SJSA1 (cell line): ENCODE measurements at regions not wholly inside any gene's neighbourhood (a gene's known extent, or its start where the extent isn't known, plus 50 kb on each side); places are given as distances from the start of the nearest gene placed in this dataset.

Source experiments
- DNase-seq, 2 experiments: peaks; one replicate each; pipeline ENCODE4 v3.0.0-alpha.2; 2015 to 2020; ENCODE audit warnings: low spot score in 2 of 2, low read depth in 1 of 2
- H3K27ac ChIP-seq: fragments of 250-450 bp; sonication (Bioruptor Pico); 2 replicates; pipeline ENCODE4 v1.5.1; 2020; ENCODE audit warnings: mild to moderate bottlenecking, moderate library complexity
- H3K27me3 ChIP-seq: fragments of 250-450 bp; sonication (Bioruptor Pico); replicated peaks from 2 replicates; pipeline ENCODE4 v1.5.1; 2020; ENCODE audit warnings: mild to moderate bottlenecking, moderate library complexity
- H3K36me3 ChIP-seq: fragments of 250-450 bp; sonication (Bioruptor Pico); 2 replicates; pipeline ENCODE4 v1.5.1; 2020; ENCODE audit warnings: mild to moderate bottlenecking
- H3K4me1 ChIP-seq: fragments of 250-450 bp; sonication (Bioruptor Pico); replicated peaks from 2 replicates; pipeline ENCODE4 v1.6.1; 2021; ENCODE audit warnings: mild to moderate bottlenecking
- H3K4me3 ChIP-seq: fragments of 250-450 bp; sonication (Bioruptor Pico); 2 replicates; pipeline ENCODE4 v1.5.1; 2020; ENCODE audit warnings: mild to moderate bottlenecking
- H3K9me3 ChIP-seq: fragments of 250-450 bp; sonication (Bioruptor Pico); replicated peaks from 2 replicates; pipeline ENCODE4 v1.5.1; 2020; ENCODE audit warnings: mild to moderate bottlenecking

- DNase-seq, result no peak
- H3K4me1 ChIP-seq, result peaks cover 37% of the 10 kb centered on the region
- H3K9me3 ChIP-seq, result no peaks in the 10 kb centered on the region
- no peaks in the 10 kb centered on the region for H3K36me3 ChIP-seq
- H3K27me3 ChIP-seq, result no peaks in the 10 kb centered on the region
- H3K4me3 ChIP-seq, result no peak overlapping the region
- no peak overlapping the region; the same call in 1 of the 2 replicates for H3K27ac ChIP-seq
Measured at GRCh38 chr6:163937071-163937470, 522.6 kb downstream of the QKI start.

DNA sequence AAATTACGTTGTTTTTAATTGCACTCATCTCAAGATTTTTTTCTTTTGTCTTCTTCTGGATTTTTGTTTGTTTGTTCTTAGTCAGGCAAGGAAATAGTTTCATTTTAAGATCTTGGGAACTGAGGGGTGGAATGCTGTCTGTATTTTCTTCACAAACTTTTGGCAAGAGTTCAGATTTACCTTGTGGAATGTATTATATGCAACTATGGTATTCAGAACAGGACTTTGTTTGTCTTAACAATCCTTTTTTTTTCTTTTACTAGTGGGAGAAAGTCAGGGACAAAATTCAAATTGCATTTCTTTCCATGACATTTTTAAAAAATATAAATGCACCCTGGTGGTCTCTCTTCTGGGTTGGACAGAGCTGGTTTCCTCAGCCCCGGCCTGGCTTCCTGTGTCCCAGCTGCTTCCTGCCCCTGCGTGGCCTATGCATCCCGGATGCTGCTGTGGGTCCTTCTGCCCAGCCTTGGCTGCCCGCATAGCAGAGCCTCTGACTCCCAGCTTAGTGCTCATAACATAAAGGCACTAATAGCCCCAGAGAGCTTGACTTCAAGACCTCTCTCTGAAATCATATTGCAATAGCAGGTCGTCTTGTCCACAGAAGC lies 520.7 kb downstream of the QKI start:
- H3K36me3 ChIP-seq, result no peaks in the 10 kb centered on the region
- H3K4me1 ChIP-seq, result peaks cover 25% of the 10 kb centered on the region
- H3K9me3 ChIP-seq, result no peaks in the 10 kb centered on the region
- H3K27me3 ChIP-seq, result no peaks in the 10 kb centered on the region
- no peak overlapping the region for H3K4me3 ChIP-seq
- H3K27ac ChIP-seq, result peak overlapping the region; percentile 56
- peak; percentile 69 to 88 for DNase-seq

- H3K27me3 ChIP-seq, result no peaks in the 10 kb centered on the region
- H3K36me3 ChIP-seq, result no peaks in the 10 kb centered on the region
- H3K9me3 ChIP-seq, result no peaks in the 10 kb centered on the region
- H3K4me3 ChIP-seq, result no peak overlapping the region
- no peak for DNase-seq
- H3K27ac ChIP-seq, result no peak overlapping the region
- H3K4me1 ChIP-seq, result peaks cover 9% of the 10 kb centered on the region
Measured at GRCh38 chr6:163930012-163930411, 515.5 kb downstream of the QKI start.

DNA sequence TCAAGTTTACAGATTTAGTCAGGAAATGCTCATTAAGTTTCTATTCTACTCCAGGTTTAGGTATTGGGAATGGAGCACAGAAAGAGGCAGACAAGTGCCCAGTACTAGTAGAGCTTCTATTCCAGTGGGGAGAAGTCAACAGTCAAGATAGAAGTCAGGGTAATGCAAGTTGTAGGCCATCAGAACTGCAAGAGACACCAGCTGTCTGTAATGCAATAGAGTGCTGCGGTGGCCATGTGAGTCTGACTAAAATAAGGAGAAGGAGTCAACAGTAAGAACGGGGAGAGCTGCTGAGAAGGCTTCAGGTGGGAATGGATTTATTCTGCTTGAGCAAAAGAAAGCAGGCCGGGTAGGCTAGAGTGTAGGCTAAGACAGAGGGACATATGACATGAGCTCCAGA lies 515.0 kb downstream of the QKI start:
- H3K36me3 ChIP-seq, result no peaks in the 10 kb centered on the region
- H3K4me3 ChIP-seq, result no peak overlapping the region
- H3K27me3 ChIP-seq, result no peaks in the 10 kb centered on the region
- H3K27ac ChIP-seq, result no peak overlapping the region
- no peaks in the 10 kb centered on the region for H3K9me3 ChIP-seq
- H3K4me1 ChIP-seq, result peaks cover 4% of the 10 kb centered on the region
- DNase-seq, result no peak

GRCh38 chr6:163926642-163927041 lies 512.1 kb downstream of the QKI start:
- no peak overlapping the region for H3K4me3 ChIP-seq
- DNase-seq, result no peak

DNA sequence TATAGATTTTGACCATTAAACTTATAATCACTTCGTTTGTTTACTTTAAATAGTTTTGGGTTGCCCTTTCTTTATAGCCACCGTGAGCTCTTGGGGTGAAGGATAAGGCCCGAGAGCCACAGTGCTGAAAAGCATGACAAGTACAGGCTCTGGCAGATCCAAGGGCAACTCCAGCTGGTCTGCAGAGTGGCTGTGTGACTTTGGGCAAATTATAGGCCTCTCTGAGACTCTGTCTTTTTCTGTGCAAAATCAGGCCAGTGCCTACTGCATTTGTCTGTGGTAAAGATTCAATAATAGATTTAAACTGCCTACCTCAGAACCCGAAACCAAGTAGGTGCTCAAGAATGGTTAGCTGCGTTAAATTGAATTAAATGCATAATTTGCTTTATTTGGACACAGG lies 511.3 kb downstream of the QKI start:
- Histone ChIP-seq H3K9me3 (no peaks in the 10 kb centered on the region), H3K27me3 (no peaks in the 10 kb centered on the region), H3K27ac (no peak overlapping the region), H3K4me1 (no peaks in the 10 kb centered on the region), H3K4me3 (no peak overlapping the region), H3K36me3 (no peaks in the 10 kb centered on the region)
- DNase-seq, result no peak

More at GRCh38 chr6:163926642-163927041, 512.1 kb downstream of the QKI start:
- Histone ChIP-seq H3K4me1 (no peaks in the 10 kb centered on the region), H3K9me3 (no peaks in the 10 kb centered on the region), H3K27me3 (no peaks in the 10 kb centered on the region), H3K27ac (no peak overlapping the region), H3K36me3 (no peaks in the 10 kb centered on the region)

DNA sequence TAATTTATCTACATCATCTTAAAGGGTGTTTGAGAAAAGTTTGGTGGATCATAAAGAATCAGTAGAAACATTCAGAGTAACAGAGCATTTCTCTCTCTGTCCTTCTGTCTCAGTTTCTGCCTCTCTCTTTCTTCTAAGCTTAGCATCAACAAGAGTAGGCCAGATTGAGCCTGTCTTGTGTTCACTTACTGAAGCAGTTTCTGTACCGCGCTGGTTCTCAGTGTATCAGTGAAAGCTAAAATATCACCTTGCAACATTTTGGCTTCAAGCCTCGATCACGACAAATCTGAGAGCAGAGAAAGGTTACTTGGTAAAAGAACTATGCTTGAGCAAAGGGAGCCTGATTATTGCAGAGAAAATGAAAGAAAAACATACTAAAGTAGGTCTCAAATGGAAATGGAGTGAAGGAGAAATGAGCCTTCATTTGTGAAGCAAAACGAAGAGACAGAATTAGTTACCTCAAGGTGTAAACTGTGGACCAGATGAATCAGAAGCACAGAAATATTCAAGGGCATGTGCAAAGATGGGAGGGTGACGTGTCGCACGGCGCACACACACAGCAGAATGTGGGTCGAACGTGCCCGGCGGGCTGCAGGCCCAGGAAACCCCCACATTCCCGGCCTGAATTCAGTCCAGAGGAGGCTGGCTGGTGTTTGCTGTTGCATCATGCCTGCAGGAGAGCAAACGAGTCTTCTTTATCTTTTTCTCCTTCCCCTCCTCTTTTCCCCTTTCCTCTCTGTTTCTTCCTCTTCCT lies 509.3 kb downstream of the QKI start:
- no peak for DNase-seq
- H3K27me3 ChIP-seq, result no peaks in the 10 kb centered on the region
- H3K27ac ChIP-seq, result no peak overlapping the region
- no peak overlapping the region for H3K4me3 ChIP-seq
- no peaks in the 10 kb centered on the region for H3K4me1 ChIP-seq
- no peaks in the 10 kb centered on the region for H3K36me3 ChIP-seq
- no peaks in the 10 kb centered on the region for H3K9me3 ChIP-seq

- Histone ChIP-seq H3K27ac (no peak overlapping the region), H3K4me3 (no peak overlapping the region), H3K27me3 (no peaks in the 10 kb centered on the region), H3K4me1 (no peaks in the 10 kb centered on the region), H3K36me3 (no peaks in the 10 kb centered on the region), H3K9me3 (no peaks in the 10 kb centered on the region)
- no peak for DNase-seq
Measured at GRCh38 chr6:163922562-163922961, 508.0 kb downstream of the QKI start.

GRCh38 chr6:163919652-163920051 lies 505.1 kb downstream of the QKI start:
- no peaks in the 10 kb centered on the region for H3K27me3 ChIP-seq
- H3K4me1 ChIP-seq, result no peaks in the 10 kb centered on the region
- H3K4me3 ChIP-seq, result no peak overlapping the region
- no peak overlapping the region for H3K27ac ChIP-seq
- no peak for DNase-seq
- no peaks in the 10 kb centered on the region for H3K36me3 ChIP-seq
- no peaks in the 10 kb centered on the region; the same call in 1 of the 2 replicates for H3K9me3 ChIP-seq

- no peak overlapping the region for H3K4me3 ChIP-seq
- no peak overlapping the region for H3K27ac ChIP-seq
- H3K36me3 ChIP-seq, result no peaks in the 10 kb centered on the region
- DNase-seq, result no peak
- H3K9me3 ChIP-seq, result no peaks in the 10 kb centered on the region; the same call in 1 of the 2 replicates
- no peaks in the 10 kb centered on the region for H3K4me1 ChIP-seq
- no peaks in the 10 kb centered on the region for H3K27me3 ChIP-seq
Measured at GRCh38 chr6:163916315-163917081, 502.0 kb downstream of the QKI start.

DNA sequence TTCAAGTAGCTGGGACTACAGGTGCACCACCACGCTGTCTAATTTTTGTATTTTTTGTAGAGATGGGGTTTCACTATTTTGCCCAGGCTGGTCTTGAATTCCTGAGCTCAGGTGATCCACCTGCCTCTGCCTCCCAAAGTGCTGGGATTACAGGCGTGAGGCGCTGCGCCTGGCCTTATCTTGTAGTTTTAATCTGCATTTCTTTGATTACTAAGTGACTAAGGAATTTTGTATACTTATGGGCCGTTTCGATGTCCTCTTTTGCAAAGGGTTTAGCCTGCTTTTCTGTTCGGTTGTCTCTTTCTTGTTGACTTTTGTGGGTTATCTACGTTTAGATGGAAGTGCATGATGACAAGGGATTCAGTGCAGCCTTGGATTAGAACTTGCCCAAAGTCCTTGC lies 500.6 kb downstream of the QKI start:
- Histone ChIP-seq H3K4me1 (no peaks in the 10 kb centered on the region), H3K9me3 (no peaks in the 10 kb centered on the region; the same call in 1 of the 2 replicates), H3K4me3 (no peak overlapping the region), H3K27me3 (no peaks in the 10 kb centered on the region), H3K27ac (no peak overlapping the region), H3K36me3 (no peaks in the 10 kb centered on the region)
- no peak for DNase-seq

DNA sequence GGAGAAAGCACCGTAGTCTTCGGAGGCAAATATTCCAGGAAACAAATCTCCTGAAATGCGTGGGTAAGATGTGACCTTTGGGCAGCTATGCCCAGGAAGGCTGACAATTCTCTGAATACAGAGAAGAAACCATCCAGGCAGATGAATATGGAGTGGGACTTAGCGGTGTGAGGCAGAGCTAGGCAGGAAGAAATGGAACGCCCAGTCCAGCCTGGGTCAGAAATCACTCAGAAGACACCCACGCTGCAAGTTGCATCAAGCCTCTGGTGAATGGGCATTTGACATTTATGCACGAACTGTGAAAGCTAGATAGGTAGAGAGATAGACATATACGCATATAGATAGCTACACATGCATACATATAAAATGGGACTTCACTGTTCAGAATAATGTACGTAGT lies 498.5 kb downstream of the QKI start:
- Histone ChIP-seq H3K27ac (no peak overlapping the region), H3K4me3 (no peak overlapping the region), H3K4me1 (no peaks in the 10 kb centered on the region), H3K36me3 (no peaks in the 10 kb centered on the region), H3K9me3 (no peaks in the 10 kb centered on the region; the same call in 1 of the 2 replicates), H3K27me3 (no peaks in the 10 kb centered on the region)
- no peak for DNase-seq

DNA sequence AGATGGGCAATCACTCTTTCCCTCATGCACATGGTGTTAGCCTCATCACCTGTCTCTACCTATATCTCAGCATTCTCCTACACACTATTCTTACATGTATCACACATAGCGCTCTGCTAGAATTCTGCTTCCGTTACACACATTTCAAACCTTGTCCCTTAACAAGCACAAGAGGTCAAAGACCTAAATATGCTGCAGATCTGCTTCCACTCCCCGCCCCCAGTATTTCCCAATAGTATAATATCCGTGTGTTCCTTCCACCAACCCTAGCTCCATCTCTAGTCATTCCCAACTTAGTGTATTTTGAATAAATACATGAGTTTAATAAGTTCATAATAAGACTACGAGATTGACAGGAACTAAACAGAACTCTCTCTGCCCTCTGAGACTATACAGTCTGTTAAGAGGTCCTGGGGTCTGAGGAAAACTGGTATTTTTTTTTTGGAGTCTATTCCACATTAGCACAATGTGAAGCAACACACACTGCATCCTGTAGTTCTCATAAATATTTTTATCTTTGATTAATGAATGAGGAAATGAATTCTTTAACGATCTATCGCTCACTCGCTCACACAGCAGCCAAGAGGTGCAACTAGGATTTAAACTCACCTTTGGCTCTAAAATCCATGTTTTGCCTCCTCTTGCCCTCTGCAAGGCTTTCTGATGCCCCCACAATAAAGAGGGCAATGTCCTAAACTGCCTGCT lies 491.6 kb downstream of the QKI start:
- Histone ChIP-seq H3K9me3 (no peaks in the 10 kb centered on the region), H3K27me3 (no peaks in the 10 kb centered on the region), H3K27ac (no peak overlapping the region), H3K36me3 (no peaks in the 10 kb centered on the region), H3K4me1 (no peaks in the 10 kb centered on the region; the same call in 1 of the 2 replicates), H3K4me3 (no peak overlapping the region)
- DNase-seq, result no peak
